ENCODE measurements at regions not wholly inside any gene's neighbourhood (a gene's known extent, or its start where the extent isn't known, plus 50 kb on each side); places are given as distances from the start of the nearest gene placed in this dataset.

DNA sequence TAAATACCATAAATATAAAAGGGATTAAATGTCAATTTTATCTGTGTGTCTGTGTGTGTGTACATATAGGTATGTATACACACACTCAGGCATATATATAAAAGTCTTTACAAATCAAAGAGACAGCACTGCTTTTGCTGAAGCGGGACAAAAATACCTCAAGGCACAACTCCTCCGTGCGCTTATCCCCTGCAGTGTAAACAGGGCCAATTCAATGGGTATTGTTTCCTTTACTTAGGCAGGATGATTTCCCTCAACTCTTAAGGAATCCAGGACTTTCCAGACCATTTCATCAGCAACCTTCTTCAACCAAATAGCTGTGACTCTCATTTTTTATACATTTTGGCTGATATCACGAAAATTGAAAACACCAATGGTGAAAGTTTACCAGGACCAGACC lies 227.7 kb downstream of the CRPPA start (continued):
- TF ChIP-seq, protein P1, sequence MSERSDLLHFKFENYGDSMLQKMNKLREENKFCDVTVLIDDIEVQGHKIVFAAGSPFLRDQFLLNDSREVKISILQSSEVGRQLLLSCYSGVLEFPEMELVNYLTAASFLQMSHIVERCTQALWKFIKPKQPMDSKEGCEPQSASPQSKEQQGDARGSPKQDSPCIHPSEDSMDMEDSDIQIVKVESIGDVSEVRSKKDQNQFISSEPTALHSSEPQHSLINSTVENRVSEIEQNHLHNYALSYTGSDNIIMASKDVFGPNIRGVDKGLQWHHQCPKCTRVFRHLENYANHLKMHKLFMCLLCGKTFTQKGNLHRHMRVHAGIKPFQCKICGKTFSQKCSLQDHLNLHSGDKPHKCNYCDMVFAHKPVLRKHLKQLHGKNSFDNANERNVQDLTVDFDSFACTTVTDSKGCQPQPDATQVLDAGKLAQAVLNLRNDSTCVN (CRISPR knock-in tag; IDR thresholded peaks at IDR 0.05) = no peak

DNA sequence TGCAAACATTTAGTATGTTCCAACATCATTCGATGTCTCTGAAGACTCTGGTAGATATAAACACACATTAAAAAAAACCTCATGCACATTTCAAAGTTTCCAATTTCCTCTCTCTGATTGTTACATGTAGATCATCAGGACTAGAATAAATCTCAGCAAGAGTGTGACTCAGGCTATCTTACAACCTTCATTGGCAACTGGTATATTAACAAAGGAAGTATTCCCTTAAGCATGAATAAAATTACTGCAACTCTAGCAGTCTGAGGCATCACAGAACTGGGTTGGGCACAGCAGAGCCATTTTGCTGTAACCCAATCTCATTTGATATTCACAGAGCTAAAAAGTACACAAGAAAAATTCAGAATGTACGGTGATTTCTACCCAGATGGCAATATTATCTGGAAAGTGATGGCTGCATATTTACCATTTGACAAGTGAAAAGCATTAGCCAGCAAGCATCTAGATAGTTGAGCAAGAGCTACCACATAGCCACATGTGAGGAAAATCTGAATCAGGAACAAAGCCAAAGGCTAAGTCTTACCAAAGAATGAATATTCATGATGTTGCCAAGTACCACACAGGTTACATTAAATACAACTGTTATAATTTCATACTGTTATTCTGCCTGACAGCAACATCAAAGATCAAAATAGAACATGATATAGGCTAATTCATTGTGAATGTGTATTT lies 232.2 kb downstream of the CRPPA start:
- BruUV-seq (replicated peaks) = no TSS peak
- 66% methylated on average over 2 of the region's 2 CpGs for WGBS (ENCODE audit: insufficient coverage, low coverage, missing lambda C conversion rate)
- TF ChIP-seq CSDE1 (IDR thresholded peaks at IDR 0.05) (no peak), SREBF1 (IDR thresholded peaks at IDR 0.05; ENCODE audit: borderline replicate concordance, low read depth, low read length) (no peak), ZFP30 (CRISPR knock-in tag; IDR thresholded peaks at IDR 0.05; ENCODE audit: borderline replicate concordance) (no peak), CEBPG (CRISPR knock-in tag; IDR thresholded peaks at IDR 0.05) (no peak), CEBPG (tag; conservative IDR thresholded peaks at IDR 0.05 in 1 of 2, IDR thresholded peaks at IDR 0.05 in 1 of 2) (no peak), MAZ (CRISPR knock-in tag; conservative IDR thresholded peaks at IDR 0.05 in 1 of 2, IDR thresholded peaks at IDR 0.05 in 1 of 2) (no peak), ZNF696 (CRISPR knock-in tag; conservative IDR thresholded peaks at IDR 0.05) (no peak), SMAD2 (IDR thresholded peaks at IDR 0.05; ENCODE audit: low read depth, low read length) (no peak), IRF2 (CRISPR knock-in tag; IDR thresholded peaks at IDR 0.05) (no peak), BACH1 (tag; IDR thresholded peaks at IDR 0.05) (no peak), RAD51 (IDR thresholded peaks at IDR 0.05; ENCODE audit: borderline replicate concordance, low read depth) (no peak), ZNF589 (CRISPR knock-in tag; IDR thresholded peaks at IDR 0.05; ENCODE audit: low read depth) (no peak)
- TF ChIP-seq, protein P2, sequence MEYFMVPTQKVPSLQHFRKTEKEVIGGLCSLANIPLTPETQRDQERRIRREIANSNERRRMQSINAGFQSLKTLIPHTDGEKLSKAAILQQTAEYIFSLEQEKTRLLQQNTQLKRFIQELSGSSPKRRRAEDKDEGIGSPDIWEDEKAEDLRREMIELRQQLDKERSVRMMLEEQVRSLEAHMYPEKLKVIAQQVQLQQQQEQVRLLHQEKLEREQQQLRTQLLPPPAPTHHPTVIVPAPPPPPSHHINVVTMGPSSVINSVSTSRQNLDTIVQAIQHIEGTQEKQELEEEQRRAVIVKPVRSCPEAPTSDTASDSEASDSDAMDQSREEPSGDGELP (CRISPR knock-in tag; IDR thresholded peaks at IDR 0.05; ENCODE audit: borderline replicate concordance) = no peak
- TF ChIP-seq, protein P3, sequence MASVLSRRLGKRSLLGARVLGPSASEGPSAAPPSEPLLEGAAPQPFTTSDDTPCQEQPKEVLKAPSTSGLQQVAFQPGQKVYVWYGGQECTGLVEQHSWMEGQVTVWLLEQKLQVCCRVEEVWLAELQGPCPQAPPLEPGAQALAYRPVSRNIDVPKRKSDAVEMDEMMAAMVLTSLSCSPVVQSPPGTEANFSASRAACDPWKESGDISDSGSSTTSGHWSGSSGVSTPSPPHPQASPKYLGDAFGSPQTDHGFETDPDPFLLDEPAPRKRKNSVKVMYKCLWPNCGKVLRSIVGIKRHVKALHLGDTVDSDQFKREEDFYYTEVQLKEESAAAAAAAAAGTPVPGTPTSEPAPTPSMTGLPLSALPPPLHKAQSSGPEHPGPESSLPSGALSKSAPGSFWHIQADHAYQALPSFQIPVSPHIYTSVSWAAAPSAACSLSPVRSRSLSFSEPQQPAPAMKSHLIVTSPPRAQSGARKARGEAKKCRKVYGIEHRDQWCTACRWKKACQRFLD (CRISPR knock-in tag; IDR thresholded peaks at IDR 0.05) = no peak

More for the DNA sequence above, 232.2 kb downstream of the CRPPA start:
- Histone ChIP-seq H3K36me3 (ENCODE audit: control insufficient read depth, insufficient read depth, low read length) (no peaks in the 10 kb centered on the region), H3K27me3 (ENCODE audit: control insufficient read depth in 2 of 2, insufficient read depth in 2 of 2, low read length in 2 of 2) (no peaks in the 10 kb centered on the region), H3K27ac (ENCODE audit: extremely low read depth, low read depth, low read length) (no peak overlapping the region), H3K9ac (ENCODE audit: insufficient read depth in 1 of 2, low read depth in 2 of 2, low read length in 2 of 2) (no peak overlapping the region), H3K4me1 (replicated peaks in 1 of 2; ENCODE audit: control insufficient read depth in 2 of 2, insufficient read depth in 2 of 2, low read length in 2 of 2) (no peaks in the 10 kb centered on the region), H3K79me2 (ENCODE audit: control insufficient read depth, insufficient read depth, low read length) (no peaks in the 10 kb centered on the region), H4K20me1 (replicated peaks; ENCODE audit: control insufficient read depth, insufficient read depth, low read length) (no peaks in the 10 kb centered on the region), H3K9me1 (ENCODE audit: control insufficient read depth, insufficient read depth, low read length) (no peaks in the 10 kb centered on the region), H2AFZ (ENCODE audit: low read depth, low read length) (no peak overlapping the region), H3K9me3 (replicated peaks; ENCODE audit: control insufficient read depth, insufficient read depth, low read depth, low read length) (no peaks in the 10 kb centered on the region), H3K4me2 (ENCODE audit: insufficient read depth, low read length) (no peak overlapping the region), H3K4me3 (no peak overlapping the region)
- CTCF ChIA-PET (ENCODE audit: low intra/inter-chr PET ratio) = no interaction called here
- intact Hi-C loops (cut with micrococcal nuclease) = no loop called here
- DNase-seq (ENCODE audit: extremely low read depth in 1 of 4, low spot score in 3 of 4) (no peak), FAIRE-seq (no peak), ATAC-seq (no peak)
- POLR2A ChIA-PET = no interaction called here
- in situ Hi-C loops (cut with MboI) = no loop called here
